ENCODE measurements at regions not wholly inside any gene's neighbourhood (a gene's known extent, or its start where the extent isn't known, plus 50 kb on each side); places are given as distances from the start of the nearest gene placed in this dataset.

DNA sequence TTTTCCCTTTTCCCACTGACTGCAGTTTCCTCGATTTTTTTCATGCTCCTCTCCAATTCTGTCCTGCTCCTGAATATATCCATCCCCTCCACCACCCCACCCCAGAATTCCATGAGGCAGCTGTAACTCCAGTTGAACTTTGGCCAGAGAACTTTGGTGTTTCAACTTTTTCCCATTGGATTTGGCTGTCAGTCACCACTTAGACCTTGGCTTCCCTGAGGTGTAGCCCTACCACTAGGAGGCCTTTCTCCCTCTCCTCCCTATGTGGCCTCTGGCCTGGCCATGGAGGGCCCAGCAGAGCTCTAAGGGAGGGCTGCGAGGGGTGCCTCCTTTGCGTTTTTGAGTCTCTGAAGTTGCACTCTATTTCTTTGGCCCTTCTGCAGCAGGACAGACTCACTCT is 261.3 kb downstream of the PIK3R1 start:
- TF ChIP-seq EZH2phosphoT487 (IDR thresholded peaks at IDR 0.05; ENCODE audit: unreplicated experiment) (no peak), EZH2 (IDR thresholded peaks at IDR 0.05; ENCODE audit: low read depth, unreplicated experiment) (no peak), POLR2AphosphoS5 (IDR thresholded peaks at IDR 0.05; ENCODE audit: low read depth) (no peak), CREB1 (CRISPR knock-in tag; IDR thresholded peaks at IDR 0.05; ENCODE audit: low read depth) (no peak), ZNF114 (CRISPR knock-in tag; IDR thresholded peaks at IDR 0.05) (no peak)
- TF ChIP-seq, protein P1, sequence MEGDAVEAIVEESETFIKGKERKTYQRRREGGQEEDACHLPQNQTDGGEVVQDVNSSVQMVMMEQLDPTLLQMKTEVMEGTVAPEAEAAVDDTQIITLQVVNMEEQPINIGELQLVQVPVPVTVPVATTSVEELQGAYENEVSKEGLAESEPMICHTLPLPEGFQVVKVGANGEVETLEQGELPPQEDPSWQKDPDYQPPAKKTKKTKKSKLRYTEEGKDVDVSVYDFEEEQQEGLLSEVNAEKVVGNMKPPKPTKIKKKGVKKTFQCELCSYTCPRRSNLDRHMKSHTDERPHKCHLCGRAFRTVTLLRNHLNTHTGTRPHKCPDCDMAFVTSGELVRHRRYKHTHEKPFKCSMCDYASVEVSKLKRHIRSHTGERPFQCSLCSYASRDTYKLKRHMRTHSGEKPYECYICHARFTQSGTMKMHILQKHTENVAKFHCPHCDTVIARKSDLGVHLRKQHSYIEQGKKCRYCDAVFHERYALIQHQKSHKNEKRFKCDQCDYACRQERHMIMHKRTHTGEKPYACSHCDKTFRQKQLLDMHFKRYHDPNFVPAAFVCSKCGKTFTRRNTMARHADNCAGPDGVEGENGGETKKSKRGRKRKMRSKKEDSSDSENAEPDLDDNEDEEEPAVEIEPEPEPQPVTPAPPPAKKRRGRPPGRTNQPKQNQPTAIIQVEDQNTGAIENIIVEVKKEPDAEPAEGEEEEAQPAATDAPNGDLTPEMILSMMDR (conservative IDR thresholded peaks at IDR 0.05; ENCODE audit: low read depth in 2 of 2), result peak; percentile 30 to 58; a peak in 3 of 4 replicates
- TF ChIP-seq, protein P2, sequence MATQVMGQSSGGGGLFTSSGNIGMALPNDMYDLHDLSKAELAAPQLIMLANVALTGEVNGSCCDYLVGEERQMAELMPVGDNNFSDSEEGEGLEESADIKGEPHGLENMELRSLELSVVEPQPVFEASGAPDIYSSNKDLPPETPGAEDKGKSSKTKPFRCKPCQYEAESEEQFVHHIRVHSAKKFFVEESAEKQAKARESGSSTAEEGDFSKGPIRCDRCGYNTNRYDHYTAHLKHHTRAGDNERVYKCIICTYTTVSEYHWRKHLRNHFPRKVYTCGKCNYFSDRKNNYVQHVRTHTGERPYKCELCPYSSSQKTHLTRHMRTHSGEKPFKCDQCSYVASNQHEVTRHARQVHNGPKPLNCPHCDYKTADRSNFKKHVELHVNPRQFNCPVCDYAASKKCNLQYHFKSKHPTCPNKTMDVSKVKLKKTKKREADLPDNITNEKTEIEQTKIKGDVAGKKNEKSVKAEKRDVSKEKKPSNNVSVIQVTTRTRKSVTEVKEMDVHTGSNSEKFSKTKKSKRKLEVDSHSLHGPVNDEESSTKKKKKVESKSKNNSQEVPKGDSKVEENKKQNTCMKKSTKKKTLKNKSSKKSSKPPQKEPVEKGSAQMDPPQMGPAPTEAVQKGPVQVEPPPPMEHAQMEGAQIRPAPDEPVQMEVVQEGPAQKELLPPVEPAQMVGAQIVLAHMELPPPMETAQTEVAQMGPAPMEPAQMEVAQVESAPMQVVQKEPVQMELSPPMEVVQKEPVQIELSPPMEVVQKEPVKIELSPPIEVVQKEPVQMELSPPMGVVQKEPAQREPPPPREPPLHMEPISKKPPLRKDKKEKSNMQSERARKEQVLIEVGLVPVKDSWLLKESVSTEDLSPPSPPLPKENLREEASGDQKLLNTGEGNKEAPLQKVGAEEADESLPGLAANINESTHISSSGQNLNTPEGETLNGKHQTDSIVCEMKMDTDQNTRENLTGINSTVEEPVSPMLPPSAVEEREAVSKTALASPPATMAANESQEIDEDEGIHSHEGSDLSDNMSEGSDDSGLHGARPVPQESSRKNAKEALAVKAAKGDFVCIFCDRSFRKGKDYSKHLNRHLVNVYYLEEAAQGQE (IDR thresholded peaks at IDR 0.05; ENCODE audit: unreplicated experiment), result no peak

All from GM23338 (cell line).